Suprapubic skin (tissue), 4 donors: ENCODE measurements at regions not wholly inside any gene's neighbourhood (a gene's known extent, or its start where the extent isn't known, plus 50 kb on each side); places are given as distances from the start of the nearest gene placed in this dataset.

Source experiments
- DNase-seq, 2 donors: peaks; one replicate each; pipeline ENCODE4 v3.0.0-alpha.2; 2019; ENCODE audit warnings: low spot score in 2 of 2
- H3K27ac ChIP-seq: fragments of 200-600 bp; sonication (generic); one replicate; pipeline ENCODE4 v1.5.1; 2019
- H3K27me3 ChIP-seq: fragments of 200-600 bp; sonication (generic); one replicate; pipeline ENCODE4 v1.5.1; 2019
- H3K36me3 ChIP-seq: fragments of 200-600 bp; sonication (generic); one replicate; pipeline ENCODE4 v1.5.1; 2019
- H3K4me1 ChIP-seq: fragments of 200-600 bp; sonication (generic); one replicate; pipeline ENCODE4 v1.5.1; 2019
- H3K4me3 ChIP-seq: fragments of 200-600 bp; sonication (generic); one replicate; pipeline ENCODE4 v1.5.1; 2019; ENCODE audit warnings: mild to moderate bottlenecking
- H3K9me3 ChIP-seq: fragments of 200-600 bp; sonication (generic); one replicate; pipeline ENCODE4 v1.5.1; 2019
- EP300 ChIP-seq: sonication (generic); formaldehyde crosslinking; IDR thresholded peaks from one replicate; pipeline ENCODE4 v1.6.1; 2017; ENCODE audit warnings: antibody characterized with exemption
- POLR2A ChIP-seq, 2 donors: fragments of 450-650 bp; IDR thresholded peaks; one replicate each; pipeline ENCODE4 v1.6.1; 2017; ENCODE audit warnings: antibody characterized with exemption in 2 of 2, mild to moderate bottlenecking in 2 of 2, moderate library complexity in 2 of 2
- POLR2AphosphoS5 ChIP-seq, 3 donors: sonication (generic); formaldehyde crosslinking; IDR thresholded peaks; one replicate each; pipeline ENCODE4 v1.6.1; 2017; ENCODE audit warnings: antibody characterized with exemption in 3 of 3
- WGBS: methylation state at CpG from one replicate; pipeline ENCODE4 v1.1.5; 2018; 5-methylcytosine and 5-hydroxymethylcytosine counted together
- TF ChIP-seq, protein P1 (sequence below), 2 donors: fragments of 200-600 bp in 1 of 2; fragments of 450-650 bp in 1 of 2; sonication (generic) in 1 of 2; IDR thresholded peaks; one replicate each; pipeline ENCODE4 v1.5.1; 2016 to 2019; ENCODE audit warnings: antibody characterized with exemption in 2 of 2, mild to moderate bottlenecking in 1 of 2, moderate library complexity in 1 of 2

DNA sequence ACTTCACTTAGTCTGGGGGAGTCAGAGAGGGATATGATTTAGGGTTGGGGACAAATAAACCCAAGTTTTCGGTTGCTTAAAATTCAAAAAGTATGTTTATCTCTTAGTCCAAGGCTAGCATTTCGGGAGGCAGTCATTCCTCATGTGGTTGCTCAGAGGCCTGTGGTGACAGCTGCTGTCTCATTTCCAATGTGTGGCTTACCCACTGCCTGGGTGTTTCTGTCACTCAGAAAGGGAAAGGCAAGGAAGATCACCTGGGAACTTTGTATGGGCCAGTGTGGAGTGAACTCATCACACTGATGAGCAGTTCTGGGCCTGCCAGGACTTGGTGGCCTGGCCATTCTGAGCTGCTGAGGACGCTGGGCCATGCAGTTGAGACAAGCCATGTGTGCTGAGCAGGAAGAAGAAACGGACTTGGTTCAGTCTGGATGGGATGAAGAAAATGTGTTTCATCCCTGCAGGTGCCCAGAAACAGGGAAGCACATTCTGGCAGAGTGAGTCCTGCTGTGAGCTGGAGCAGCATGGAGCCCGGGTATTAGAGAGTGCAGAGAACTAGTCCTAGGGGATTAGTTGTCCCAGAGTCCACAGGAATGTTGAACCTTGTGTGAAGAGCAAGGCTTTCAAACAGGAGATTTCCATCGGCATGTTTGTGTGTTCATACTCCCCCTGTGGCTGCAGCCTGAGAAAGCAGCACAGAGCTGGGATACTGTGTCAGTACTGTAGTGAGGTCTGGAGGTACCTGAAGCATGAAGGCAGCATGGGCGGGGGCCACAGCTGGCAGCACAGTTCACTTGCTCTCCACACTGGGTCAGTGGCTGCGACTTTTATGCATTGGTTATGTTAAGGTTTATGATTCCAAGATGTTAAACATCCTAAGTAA lies 211.1 kb upstream of the IGFBP3 start:
- Histone ChIP-seq H3K36me3 (no peaks in the 10 kb centered on the region), H3K27ac (no peak overlapping the region), H3K4me3 (no peak overlapping the region), H3K9me3 (no peaks in the 10 kb centered on the region), H3K27me3 (no peaks in the 10 kb centered on the region), H3K4me1 (no peaks in the 10 kb centered on the region)
- 72% methylated on average over 8 of the region's 8 CpGs for WGBS
- DNase-seq = no peak
- TF ChIP-seq EP300 = no peak
- no peak for TF ChIP-seq POLR2A (IDR thresholded peaks at IDR 0.05)
- no peak for TF ChIP-seq POLR2AphosphoS5 (IDR thresholded peaks at IDR 0.05)
- TF ChIP-seq, protein P1, sequence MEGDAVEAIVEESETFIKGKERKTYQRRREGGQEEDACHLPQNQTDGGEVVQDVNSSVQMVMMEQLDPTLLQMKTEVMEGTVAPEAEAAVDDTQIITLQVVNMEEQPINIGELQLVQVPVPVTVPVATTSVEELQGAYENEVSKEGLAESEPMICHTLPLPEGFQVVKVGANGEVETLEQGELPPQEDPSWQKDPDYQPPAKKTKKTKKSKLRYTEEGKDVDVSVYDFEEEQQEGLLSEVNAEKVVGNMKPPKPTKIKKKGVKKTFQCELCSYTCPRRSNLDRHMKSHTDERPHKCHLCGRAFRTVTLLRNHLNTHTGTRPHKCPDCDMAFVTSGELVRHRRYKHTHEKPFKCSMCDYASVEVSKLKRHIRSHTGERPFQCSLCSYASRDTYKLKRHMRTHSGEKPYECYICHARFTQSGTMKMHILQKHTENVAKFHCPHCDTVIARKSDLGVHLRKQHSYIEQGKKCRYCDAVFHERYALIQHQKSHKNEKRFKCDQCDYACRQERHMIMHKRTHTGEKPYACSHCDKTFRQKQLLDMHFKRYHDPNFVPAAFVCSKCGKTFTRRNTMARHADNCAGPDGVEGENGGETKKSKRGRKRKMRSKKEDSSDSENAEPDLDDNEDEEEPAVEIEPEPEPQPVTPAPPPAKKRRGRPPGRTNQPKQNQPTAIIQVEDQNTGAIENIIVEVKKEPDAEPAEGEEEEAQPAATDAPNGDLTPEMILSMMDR (IDR thresholded peaks at IDR 0.05) = no peak

DNA sequence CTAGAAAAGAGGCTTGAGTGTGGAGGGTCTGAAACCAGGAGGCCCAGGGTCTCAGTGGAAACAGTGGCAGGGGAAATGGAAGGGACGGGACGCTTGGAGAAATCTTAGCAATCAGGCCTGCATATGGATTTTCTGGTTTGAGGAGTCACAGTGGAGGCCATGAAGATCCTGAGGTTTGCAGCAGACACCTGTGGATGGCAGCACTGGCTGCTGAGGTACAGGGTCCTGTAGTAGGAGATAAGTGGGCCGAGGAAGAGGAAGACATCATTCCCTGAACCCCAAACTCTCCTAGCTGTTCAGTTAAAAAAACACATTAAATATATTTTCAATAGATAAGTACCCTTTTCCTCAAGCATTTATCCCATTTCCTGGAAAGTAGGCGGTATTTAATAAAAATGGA lies 208.8 kb upstream of the IGFBP3 start:
- DNase-seq = no peak
- no peak overlapping the region for H3K27ac ChIP-seq
- H3K27me3 ChIP-seq = no peaks in the 10 kb centered on the region
- no peaks in the 10 kb centered on the region for H3K9me3 ChIP-seq
- WGBS = 92% methylated on average over 4 of the region's 4 CpGs
- no peak for TF ChIP-seq EP300
- no peak for TF ChIP-seq POLR2A (IDR thresholded peaks at IDR 0.05)
- TF ChIP-seq, protein P1 (IDR thresholded peaks at IDR 0.05) = no peak
- TF ChIP-seq POLR2AphosphoS5 (IDR thresholded peaks at IDR 0.05) = no peak
- H3K36me3 ChIP-seq = no peaks in the 10 kb centered on the region
- H3K4me1 ChIP-seq = no peaks in the 10 kb centered on the region
- no peak overlapping the region for H3K4me3 ChIP-seq

DNA sequence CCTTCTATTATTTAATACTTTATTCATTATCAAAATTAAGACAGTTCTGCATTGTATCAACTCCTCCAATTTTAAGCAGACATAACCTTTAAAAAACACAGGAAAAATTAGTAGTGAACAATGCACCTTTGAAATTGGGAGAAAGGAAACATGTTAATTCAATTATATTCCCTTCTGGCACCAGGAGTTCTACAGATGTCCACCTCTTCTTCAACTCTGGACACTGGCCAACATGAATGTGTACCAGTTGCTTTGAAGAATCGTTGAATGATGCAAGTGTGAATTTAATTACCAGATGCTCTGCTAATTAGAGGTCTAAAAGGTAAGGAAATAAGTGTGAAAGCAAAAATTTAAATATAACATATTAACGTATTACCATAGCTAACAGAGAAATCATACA lies 206.7 kb upstream of the IGFBP3 start:
- DNase-seq = no peak
- Histone ChIP-seq H3K36me3 (no peaks in the 10 kb centered on the region), H3K4me3 (no peak overlapping the region), H3K9me3 (no peaks in the 10 kb centered on the region), H3K4me1 (no peaks in the 10 kb centered on the region), H3K27me3 (no peaks in the 10 kb centered on the region), H3K27ac (no peak overlapping the region)
- WGBS = 58% methylated on average over 2 of the region's 2 CpGs
- TF ChIP-seq POLR2A (IDR thresholded peaks at IDR 0.05) (no peak), POLR2AphosphoS5 (IDR thresholded peaks at IDR 0.05) (no peak), EP300 (no peak)
- TF ChIP-seq, protein P1 (IDR thresholded peaks at IDR 0.05) = no peak

DNA sequence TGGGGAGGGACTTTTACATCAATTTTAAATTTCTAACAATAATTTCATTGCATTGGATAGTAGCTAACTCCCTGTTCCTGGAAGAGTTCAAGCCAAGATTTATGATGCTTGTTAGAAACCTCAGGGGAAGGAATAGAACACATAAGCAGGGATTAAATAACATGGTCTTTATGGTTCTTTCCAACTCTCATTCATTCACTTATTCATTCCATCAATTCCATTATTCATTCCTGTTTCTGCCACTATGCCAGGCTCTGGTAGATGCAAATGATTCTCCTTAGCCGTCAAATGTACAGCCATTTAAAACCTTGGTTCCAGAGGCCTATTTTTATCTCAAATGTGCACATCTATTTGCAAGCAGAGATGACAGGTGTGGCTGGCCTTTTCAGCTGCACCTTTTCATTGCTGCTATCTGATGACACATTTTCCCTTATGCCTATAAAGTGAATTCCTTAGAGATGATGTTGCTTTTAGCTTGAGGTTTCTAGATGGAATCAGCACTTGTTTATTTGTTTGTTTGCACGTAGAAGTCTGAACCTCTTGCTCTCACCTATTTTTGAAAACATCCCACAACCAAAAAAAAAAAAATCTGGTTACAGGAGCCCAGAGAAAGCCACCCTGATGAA lies 205.7 kb upstream of the IGFBP3 start:
- Histone ChIP-seq H3K4me3 (no peak overlapping the region), H3K27ac (no peak overlapping the region), H3K9me3 (no peaks in the 10 kb centered on the region), H3K4me1 (no peaks in the 10 kb centered on the region), H3K36me3 (no peaks in the 10 kb centered on the region), H3K27me3 (no peaks in the 10 kb centered on the region)
- WGBS = 75% methylated on average over 2 of the region's 2 CpGs
- TF ChIP-seq, protein P1 (IDR thresholded peaks at IDR 0.05) = no peak
- no peak for TF ChIP-seq POLR2AphosphoS5 (IDR thresholded peaks at IDR 0.05)
- TF ChIP-seq POLR2A (IDR thresholded peaks at IDR 0.05) = no peak
- TF ChIP-seq EP300 = no peak
- DNase-seq = no peak

DNA sequence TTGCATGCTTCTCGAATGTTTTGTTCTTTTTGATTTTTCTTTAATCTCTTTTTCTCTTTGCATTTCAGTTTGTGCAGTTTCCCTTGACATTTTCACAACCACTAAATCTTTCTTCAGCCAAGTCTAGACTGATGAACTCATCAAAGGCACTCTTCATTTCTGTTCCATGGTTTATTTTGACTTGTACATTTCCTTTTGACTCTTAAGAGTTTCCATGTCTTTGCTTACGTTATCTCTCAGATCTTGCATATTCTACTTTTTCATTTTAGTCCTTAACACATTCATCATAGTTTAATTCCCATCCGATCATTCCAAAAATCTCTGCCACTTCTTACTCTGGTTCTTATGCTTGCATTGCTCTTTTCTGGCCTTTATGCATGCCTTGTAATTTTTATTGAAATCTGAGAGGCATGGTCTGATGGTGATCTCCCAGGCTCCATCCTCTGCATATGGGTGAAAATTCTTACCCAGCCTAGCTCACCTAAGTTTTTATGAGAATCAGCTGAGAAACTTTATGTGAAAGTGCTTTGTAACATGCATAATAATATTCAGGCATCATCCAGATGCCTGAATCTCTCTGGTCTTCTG lies 202.8 kb upstream of the IGFBP3 start:
- DNase-seq = no peak
- WGBS = 87% methylated on average over 3 of the region's 3 CpGs
- no peaks in the 10 kb centered on the region for H3K4me1 ChIP-seq
- H3K27me3 ChIP-seq = no peaks in the 10 kb centered on the region
- no peak overlapping the region for H3K4me3 ChIP-seq
- no peaks in the 10 kb centered on the region for H3K9me3 ChIP-seq
- no peak overlapping the region for H3K27ac ChIP-seq
- TF ChIP-seq POLR2AphosphoS5 (IDR thresholded peaks at IDR 0.05) = no peak
- no peak for TF ChIP-seq POLR2A (IDR thresholded peaks at IDR 0.05)
- TF ChIP-seq, protein P1 (IDR thresholded peaks at IDR 0.05) = no peak
- TF ChIP-seq EP300 = no peak
- H3K36me3 ChIP-seq = no peaks in the 10 kb centered on the region
